Upper lobe of right lung (tissue), 1 donor: ENCODE measurements at regions not wholly inside any gene's neighbourhood (a gene's known extent, or its start where the extent isn't known, plus 50 kb on each side); places are given as distances from the start of the nearest gene placed in this dataset.
"Not testable (repeated sequence)": the region's sequence is repeated elsewhere in the genome, so short reads cannot be mapped to it uniquely, and the experiment has no call there.

ENCODE experiments used
- ATAC-seq: fragments of 200-7000 bp; cut with Tn5 transposase; one replicate; pipeline ENCODE4 v1.9.1; 2020; ENCODE audit warnings: mild to moderate bottlenecking, moderate library complexity
- DNase-seq: peaks from one replicate; pipeline ENCODE4 v3.0.0-alpha.2; 2020
- H3K27ac ChIP-seq: fragments of 200-600 bp; one replicate; pipeline ENCODE4 v1.8.0; 2022
- H3K27me3 ChIP-seq: fragments of 200-600 bp; one replicate; pipeline ENCODE4 v1.8.0; 2022; ENCODE audit warnings: mild to moderate bottlenecking
- H3K36me3 ChIP-seq: fragments of 200-600 bp; one replicate; pipeline ENCODE4 v1.8.0; 2022
- H3K4me1 ChIP-seq: fragments of 200-600 bp; one replicate; pipeline ENCODE4 v1.8.0; 2022
- H3K4me3 ChIP-seq: fragments of 200-600 bp; one replicate; pipeline ENCODE4 v1.8.0; 2022; ENCODE audit warnings: mild to moderate bottlenecking
- H3K9me3 ChIP-seq: fragments of 200-600 bp; one replicate; pipeline ENCODE4 v1.8.0; 2022
- intact Hi-C: fragments of 100-400 bp; cut with DNase I; formaldehyde crosslinking; loops from one replicate; pipeline ENCODE4 v1.11.0; 2022
- TF ChIP-seq, protein P1 (sequence below): fragments of 200-600 bp; IDR thresholded peaks from one replicate; pipeline ENCODE4 v1.8.0; 2022; ENCODE audit warnings: antibody characterized with exemption
- donor health status: DM: no; HTN: yes; CAD: no; lungs with severe emphysema.

DNA sequence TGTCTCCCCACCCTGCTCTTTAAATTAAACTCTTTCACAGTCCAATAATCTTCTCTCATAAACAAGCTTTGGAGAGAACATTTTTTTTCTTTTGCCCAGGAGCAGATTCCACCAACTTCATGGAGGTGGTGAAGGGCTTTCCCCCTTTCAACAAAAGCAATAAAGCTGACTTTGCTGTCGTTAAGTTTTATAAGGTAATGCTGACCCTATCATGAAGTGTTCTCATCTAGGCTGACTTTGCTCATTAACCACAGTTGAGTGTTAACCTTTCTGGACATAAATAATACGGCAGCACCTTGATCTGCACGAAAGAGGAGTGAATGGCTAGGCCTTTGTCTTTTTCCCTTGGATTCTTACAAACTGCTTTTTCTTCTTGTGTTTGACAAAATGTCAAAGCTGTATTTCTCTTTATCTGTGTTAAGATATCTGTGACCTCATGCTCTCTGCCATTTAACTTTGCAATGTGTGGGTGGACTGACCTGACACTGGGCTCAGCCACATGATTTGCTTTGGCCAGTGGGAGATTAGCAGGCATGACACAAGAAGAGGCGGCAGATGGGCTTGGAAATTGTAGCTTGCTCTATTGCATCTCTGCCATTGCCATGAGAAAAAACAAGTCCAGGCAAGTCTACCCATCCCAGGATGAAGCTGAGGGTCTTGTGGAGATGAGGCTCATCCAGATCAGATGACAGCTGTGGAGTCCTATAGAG lies 470.9 kb upstream of the CCDC196 start:
- no peak for DNase-seq
- TF ChIP-seq, protein P1, sequence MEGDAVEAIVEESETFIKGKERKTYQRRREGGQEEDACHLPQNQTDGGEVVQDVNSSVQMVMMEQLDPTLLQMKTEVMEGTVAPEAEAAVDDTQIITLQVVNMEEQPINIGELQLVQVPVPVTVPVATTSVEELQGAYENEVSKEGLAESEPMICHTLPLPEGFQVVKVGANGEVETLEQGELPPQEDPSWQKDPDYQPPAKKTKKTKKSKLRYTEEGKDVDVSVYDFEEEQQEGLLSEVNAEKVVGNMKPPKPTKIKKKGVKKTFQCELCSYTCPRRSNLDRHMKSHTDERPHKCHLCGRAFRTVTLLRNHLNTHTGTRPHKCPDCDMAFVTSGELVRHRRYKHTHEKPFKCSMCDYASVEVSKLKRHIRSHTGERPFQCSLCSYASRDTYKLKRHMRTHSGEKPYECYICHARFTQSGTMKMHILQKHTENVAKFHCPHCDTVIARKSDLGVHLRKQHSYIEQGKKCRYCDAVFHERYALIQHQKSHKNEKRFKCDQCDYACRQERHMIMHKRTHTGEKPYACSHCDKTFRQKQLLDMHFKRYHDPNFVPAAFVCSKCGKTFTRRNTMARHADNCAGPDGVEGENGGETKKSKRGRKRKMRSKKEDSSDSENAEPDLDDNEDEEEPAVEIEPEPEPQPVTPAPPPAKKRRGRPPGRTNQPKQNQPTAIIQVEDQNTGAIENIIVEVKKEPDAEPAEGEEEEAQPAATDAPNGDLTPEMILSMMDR = no peak
- Histone ChIP-seq H3K27ac (no peak overlapping the region), H3K36me3 (no peaks in the 10 kb centered on the region), H3K9me3 (no peaks in the 10 kb centered on the region), H3K4me1 (no peaks in the 10 kb centered on the region), H3K4me3 (no peak overlapping the region), H3K27me3 (no peaks in the 10 kb centered on the region)
- no peak for ATAC-seq
- intact Hi-C loops = no loop called here

DNA sequence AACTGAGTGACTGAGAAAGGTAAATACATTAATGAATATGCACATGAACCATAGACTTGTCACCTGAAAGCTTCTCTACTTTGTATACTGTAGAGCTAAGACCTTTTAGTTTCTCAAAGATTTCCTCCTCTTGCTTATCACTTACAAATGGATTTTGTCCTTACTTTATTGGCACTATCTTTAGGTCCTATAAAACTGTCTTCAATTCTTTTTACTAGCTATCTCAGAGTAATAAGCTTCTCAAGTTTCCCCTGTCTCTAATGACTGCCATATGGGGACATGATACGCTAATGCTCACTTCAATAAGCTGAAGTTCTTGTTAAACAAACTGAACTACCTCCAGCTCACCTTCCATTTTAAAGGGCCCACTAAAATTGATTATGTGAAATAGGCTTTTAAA lies 468.2 kb upstream of the CCDC196 start:
- Histone ChIP-seq H3K9me3 (no peaks in the 10 kb centered on the region), H3K27ac (no peak overlapping the region), H3K4me1 (no peaks in the 10 kb centered on the region), H3K4me3 (no peak overlapping the region), H3K36me3 (no peaks in the 10 kb centered on the region), H3K27me3 (no peaks in the 10 kb centered on the region)
- no peak for DNase-seq
- intact Hi-C loops = no loop called here
- no peak for ATAC-seq
- TF ChIP-seq, protein P1 = no peak

DNA sequence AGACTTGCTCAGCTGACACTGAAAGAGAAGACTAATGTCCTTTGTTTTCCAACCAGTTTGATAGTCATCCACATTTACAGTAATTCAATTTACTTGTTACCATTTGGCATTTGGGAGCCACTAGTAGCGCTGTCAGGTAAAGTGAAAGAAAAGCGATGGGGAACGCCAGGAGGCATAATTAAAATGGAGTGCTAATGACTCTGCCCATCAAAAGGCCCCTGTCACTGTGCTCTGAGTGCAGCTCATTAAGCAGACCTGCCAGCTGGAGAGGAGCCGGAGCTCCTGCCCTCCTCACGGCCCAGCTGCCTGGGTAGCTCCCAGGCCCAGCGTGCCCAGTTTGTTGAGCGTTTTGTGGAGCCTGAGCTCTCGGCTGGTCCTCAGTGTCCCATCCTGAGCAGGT lies 463.6 kb upstream of the CCDC196 start:
- Histone ChIP-seq H3K27ac (no peak overlapping the region), H3K4me1 (no peaks in the 10 kb centered on the region), H3K27me3 (no peaks in the 10 kb centered on the region), H3K4me3 (no peak overlapping the region), H3K36me3 (no peaks in the 10 kb centered on the region), H3K9me3 (no peaks in the 10 kb centered on the region)
- TF ChIP-seq, protein P1 = no peak
- ATAC-seq = no peak
- intact Hi-C loops = no loop called here
- no peak for DNase-seq

DNA sequence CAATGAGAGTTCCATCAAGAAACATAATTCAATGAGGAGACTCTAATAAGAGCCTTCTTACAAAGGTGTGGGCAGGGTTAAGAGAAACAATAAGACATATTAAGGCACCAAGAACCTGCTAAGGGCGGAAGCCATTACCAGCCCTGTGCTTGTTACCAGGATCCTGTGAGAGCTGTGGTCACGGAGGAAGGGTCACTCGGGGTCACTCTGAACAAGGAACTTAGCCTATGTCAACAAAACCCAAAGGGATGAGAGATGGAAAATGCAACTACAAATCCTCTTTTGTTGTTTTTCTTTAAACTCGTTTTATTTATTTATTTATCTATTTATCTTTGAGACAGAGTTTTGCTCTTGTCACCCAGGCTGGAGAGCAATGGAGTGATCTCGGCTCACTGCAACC lies 460.4 kb upstream of the CCDC196 start:
- Histone ChIP-seq H3K4me1 (no peaks in the 10 kb centered on the region), H3K9me3 (no peaks in the 10 kb centered on the region), H3K27me3 (no peaks in the 10 kb centered on the region), H3K4me3 (no peak overlapping the region), H3K36me3 (no peaks in the 10 kb centered on the region), H3K27ac (no peak overlapping the region)
- TF ChIP-seq, protein P1 = no peak
- intact Hi-C loops = no loop called here
- no peak for DNase-seq
- no peak for ATAC-seq

DNA sequence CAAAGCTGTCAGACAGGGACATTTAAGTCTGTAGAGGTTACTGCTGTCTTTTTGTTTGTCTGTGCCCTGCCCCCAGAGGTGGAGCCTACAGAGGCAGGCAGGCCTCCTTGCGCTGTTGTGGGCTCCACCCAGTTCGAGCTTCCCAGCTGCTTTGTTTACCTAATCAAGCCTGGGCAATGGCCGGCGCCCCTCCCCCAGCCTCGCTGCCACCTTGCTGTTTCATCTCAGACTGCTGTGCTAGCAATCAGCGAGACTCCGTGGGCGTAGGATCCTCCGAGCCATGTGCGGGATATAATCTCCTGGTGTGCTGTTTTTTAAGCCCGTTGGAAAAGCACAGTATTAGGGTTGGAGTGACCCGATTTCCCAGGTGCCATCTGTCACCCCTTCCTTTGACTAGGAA lies 454.2 kb upstream of the CCDC196 start:
- H3K27me3 ChIP-seq, H3K9me3 ChIP-seq, H3K36me3 ChIP-seq, H3K4me3 ChIP-seq, H3K27ac ChIP-seq, intact Hi-C loops, DNase-seq, H3K4me1 ChIP-seq, ATAC-seq: not testable (repeated sequence)

DNA sequence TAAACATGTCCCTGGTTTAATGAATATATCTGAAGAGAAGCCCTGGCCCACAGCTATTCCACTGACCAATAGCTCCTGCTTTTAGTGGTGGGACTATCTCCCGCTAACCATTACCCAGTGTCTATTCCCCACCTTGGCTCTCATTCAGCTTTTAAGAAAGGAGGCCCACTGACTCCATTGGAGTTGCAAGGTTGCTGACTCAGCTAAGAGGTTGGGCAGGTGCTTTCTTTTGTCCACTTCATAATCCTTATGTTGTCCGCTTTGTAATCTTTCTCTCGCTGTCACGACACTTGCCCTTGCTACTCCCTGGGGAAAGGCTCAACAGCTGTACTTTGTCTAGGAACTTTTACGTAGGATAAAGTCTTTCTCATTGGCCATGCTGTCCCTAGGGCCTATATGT lies 453.4 kb upstream of the CCDC196 start:
- intact Hi-C loops = no loop called here
- no peak overlapping the region for H3K4me3 ChIP-seq
- TF ChIP-seq, protein P1 = no peak
- DNase-seq (no peak), ATAC-seq (no peak)
- H3K27me3 ChIP-seq = no peaks in the 10 kb centered on the region
- no peaks in the 10 kb centered on the region for H3K9me3 ChIP-seq
- no peaks in the 10 kb centered on the region for H3K4me1 ChIP-seq
- H3K27ac ChIP-seq = no peak overlapping the region
- no peaks in the 10 kb centered on the region for H3K36me3 ChIP-seq
